H9 (cell line): ENCODE measurements at regions not wholly inside any gene's neighbourhood (a gene's known extent, or its start where the extent isn't known, plus 50 kb on each side); places are given as distances from the start of the nearest gene placed in this dataset.

ENCODE experiments used
- DNase-seq: peaks from one replicate; pipeline ENCODE4 v3.0.0-alpha.2; 2017
- H2AFZ ChIP-seq: one replicate; pipeline ENCODE4 v1.6.1; 2013; ENCODE audit warnings: mild to moderate bottlenecking, low read length, control low read depth, moderate library complexity
- H2AK5ac ChIP-seq: 2 replicates; pipeline ENCODE4 v1.6.1; 2013; ENCODE audit warnings: low read length, control low read depth, mixed read lengths; ENCODE audit not compliant: insufficient read length
- H2BK120ac ChIP-seq: one replicate; pipeline ENCODE4 v1.6.1; 2013; ENCODE audit warnings: low read depth, mild to moderate bottlenecking, low read length, control low read depth, inconsistent platforms; ENCODE audit not compliant: poor library complexity, severe bottlenecking
- H2BK12ac ChIP-seq: 2 replicates; pipeline ENCODE4 v1.6.1; 2013; ENCODE audit warnings: low read length, control low read depth, mixed read lengths, low read depth; ENCODE audit not compliant: insufficient read length
- H2BK15ac ChIP-seq: 2 replicates; pipeline ENCODE4 v1.6.1; 2013; ENCODE audit warnings: low read depth, low read length, control low read depth
- H2BK20ac ChIP-seq: one replicate; pipeline ENCODE4 v1.6.1; 2013; ENCODE audit warnings: low read depth, mild to moderate bottlenecking, low read length, control low read depth, inconsistent platforms; ENCODE audit not compliant: poor library complexity, severe bottlenecking
- H2BK5ac ChIP-seq: 2 replicates; pipeline ENCODE4 v1.6.1; 2013; ENCODE audit warnings: low read length, control low read depth, mixed read lengths; ENCODE audit not compliant: insufficient read length
- H3K14ac ChIP-seq: 2 replicates; pipeline ENCODE4 v1.6.1; 2013; ENCODE audit warnings: low read length, control low read depth; ENCODE audit not compliant: insufficient read depth
- H3K18ac ChIP-seq: 2 replicates; pipeline ENCODE4 v1.6.1; 2013; ENCODE audit warnings: low read depth, mild to moderate bottlenecking, mixed read lengths, low read length, control low read depth; ENCODE audit not compliant: insufficient read length
- H3K23ac ChIP-seq: 2 replicates; pipeline ENCODE4 v1.6.1; 2013; ENCODE audit warnings: low read length, control low read depth, mixed read lengths, low read depth; ENCODE audit not compliant: insufficient read length
- H3K23me2 ChIP-seq: 2 replicates; pipeline ENCODE4 v1.6.1; 2013; ENCODE audit warnings: low read depth, mild to moderate bottlenecking, mixed read lengths, low read length, control low read depth; ENCODE audit not compliant: insufficient read length, poor library complexity, severe bottlenecking
- H3K27ac ChIP-seq: 2 replicates; pipeline ENCODE4 v1.5.1; 2013; ENCODE audit warnings: low read length, control low read depth, mixed read lengths, low read depth; ENCODE audit not compliant: insufficient read length
- H3K27me3 ChIP-seq: 2 replicates; pipeline ENCODE4 v1.6.1; 2013; ENCODE audit warnings: low read length, control low read depth, inconsistent platforms; ENCODE audit not compliant: insufficient read depth
- H3K4ac ChIP-seq: 2 replicates; pipeline ENCODE4 v1.6.1; 2013; ENCODE audit warnings: low read depth, mild to moderate bottlenecking, control low read depth, inconsistent platforms, low read length, moderate library complexity
- H3K4me1 ChIP-seq: 2 replicates; pipeline ENCODE4 v1.6.1; 2013; ENCODE audit warnings: low read length, control low read depth, inconsistent platforms; ENCODE audit not compliant: insufficient read depth
- H3K4me2 ChIP-seq: 2 replicates; pipeline ENCODE4 v1.6.1; 2013; ENCODE audit warnings: low read length, control low read depth, mixed read lengths; ENCODE audit not compliant: insufficient read length, insufficient read depth
- H3K56ac ChIP-seq: 2 replicates; pipeline ENCODE4 v1.6.1; 2013; ENCODE audit warnings: low read depth, mild to moderate bottlenecking, mixed read lengths, low read length, control low read depth; ENCODE audit not compliant: insufficient read length
- H3K79me1 ChIP-seq: 2 replicates; pipeline ENCODE4 v1.6.1; 2013; ENCODE audit warnings: low read depth, mild to moderate bottlenecking, moderate library complexity, low read length, control low read depth, inconsistent platforms; ENCODE audit not compliant: insufficient read depth, poor library complexity, severe bottlenecking
- H3K79me2 ChIP-seq: 2 replicates; pipeline ENCODE4 v1.6.1; 2013; ENCODE audit warnings: low read length, control low read depth, inconsistent platforms; ENCODE audit not compliant: insufficient read depth
- H3K9ac ChIP-seq: 2 replicates; pipeline ENCODE4 v1.6.1; 2013; ENCODE audit warnings: low read length, control low read depth, mixed read lengths; ENCODE audit not compliant: insufficient read length; ENCODE audit errors: extremely low read depth
- H3K9me3 ChIP-seq: one replicate; pipeline ENCODE4 v1.6.1; 2013; ENCODE audit warnings: low read depth, low read length, inconsistent platforms; ENCODE audit not compliant: control insufficient read depth
- H3T11ph ChIP-seq: one replicate; pipeline ENCODE4 v1.6.1; 2013; ENCODE audit warnings: mild to moderate bottlenecking, low read length, control low read depth, inconsistent platforms
- H4K20me1 ChIP-seq: one replicate; pipeline ENCODE4 v1.6.1; 2013; ENCODE audit not compliant: control insufficient read depth, insufficient read length, insufficient read depth
- H4K5ac ChIP-seq: 2 replicates; pipeline ENCODE4 v1.6.1; 2013; ENCODE audit warnings: low read depth, mild to moderate bottlenecking, mixed read lengths, low read length, control low read depth; ENCODE audit not compliant: insufficient read length
- H4K8ac ChIP-seq: replicated peaks from 2 replicates; pipeline ENCODE4 v1.6.1; 2013; ENCODE audit warnings: low read length, control low read depth, mixed read lengths, low read depth; ENCODE audit not compliant: insufficient read length
- H4K91ac ChIP-seq: 2 replicates; pipeline ENCODE4 v1.6.1; 2013; ENCODE audit warnings: low read depth, mild to moderate bottlenecking, moderate library complexity, mixed read lengths, low read length, control low read depth; ENCODE audit not compliant: insufficient read length
- H3K27ac Mint-ChIP-seq, 3 experiments: 2 replicates in 2 of 3; 3 replicates in 1 of 3; pipeline ENCODE4 v1.8.0; 2020 to 2021; ENCODE audit warnings: mixed read lengths in 3 of 3, mild to moderate bottlenecking in 1 of 3, moderate library complexity in 1 of 3
- H3K27me3 Mint-ChIP-seq: 2 replicates; pipeline ENCODE4 v1.8.0; 2021; ENCODE audit warnings: low read depth, mild to moderate bottlenecking, moderate library complexity, mixed read lengths
- H3K36me3 Mint-ChIP-seq, 3 experiments: 2 replicates in 2 of 3; 3 replicates in 1 of 3; pipeline ENCODE4 v1.8.0; 2020 to 2021; ENCODE audit warnings: low read depth in 3 of 3, mixed read lengths in 3 of 3; ENCODE audit not compliant: insufficient read depth in 1 of 3
- H3K4me1 Mint-ChIP-seq, 2 experiments: 2 replicates each; pipeline ENCODE4 v1.8.0; 2020; ENCODE audit warnings: mixed read lengths in 2 of 2
- H3K4me3 Mint-ChIP-seq, 2 experiments: 2 replicates in 1 of 2; 3 replicates in 1 of 2; pipeline ENCODE4 v1.8.0; 2020 to 2021; ENCODE audit warnings: mild to moderate bottlenecking in 2 of 2, mixed read lengths in 2 of 2, moderate library complexity in 1 of 2
- H3K9me3 Mint-ChIP-seq, 2 experiments: 2 replicates in 1 of 2; 3 replicates in 1 of 2; pipeline ENCODE4 v1.8.0; 2020; ENCODE audit warnings: mild to moderate bottlenecking in 2 of 2, mixed read lengths in 2 of 2, moderate library complexity in 1 of 2
- CTCF ChIP-seq: fragments of 200-600 bp; sonication (generic); conservative IDR thresholded peaks from 3 replicates; pipeline ENCODE4 v1.8.0; 2021; ENCODE audit warnings: antibody characterized with exemption, mild to moderate bottlenecking
- WGBS: extraction: QIAGEN DNeasy Blood & Tissue Kit; methylation state at CpG from one replicate; pipeline ENCODE4 v1.1.7; 2013; ENCODE audit warnings: missing lambda C conversion rate, low lambda C conversion rate, mixed read lengths; ENCODE audit not compliant: insufficient read length; ENCODE audit errors: extremely low coverage; 5-methylcytosine and 5-hydroxymethylcytosine counted together

GRCh38 chr4:102411408-102411807 is 66.1 kb upstream of the SLC39A8 start:
- Histone ChIP-seq H3K4ac (no peak overlapping the region), H3K9ac (no peak overlapping the region), H3K27ac (no peak overlapping the region), H4K8ac (no peak overlapping the region), H3K18ac (no peak overlapping the region), H3K79me2 (no peaks in the 10 kb centered on the region), H3K27me3 (no peaks in the 10 kb centered on the region), H3K79me1 (no peaks in the 10 kb centered on the region), H2BK20ac (no peak overlapping the region), H3K4me1 (no peaks in the 10 kb centered on the region), H3K23me2 (no peaks in the 10 kb centered on the region), H3K56ac (no peak overlapping the region), H2BK15ac (no peak overlapping the region), H3K4me2 (no peak overlapping the region), H3K14ac (no peak overlapping the region), H2BK120ac (no peak overlapping the region), H2AFZ (no peak overlapping the region), H4K20me1 (no peaks in the 10 kb centered on the region), H3K23ac (no peak overlapping the region), H2AK5ac (no peak overlapping the region), H3K9me3 (no peaks in the 10 kb centered on the region), H3T11ph (no peak overlapping the region), H4K91ac (no peak overlapping the region), H4K5ac (no peak overlapping the region), H2BK12ac (no peak overlapping the region), H2BK5ac (no peak overlapping the region)
- H3K27ac Mint-ChIP-seq = no peak overlapping the region
- H3K4me1 Mint-ChIP-seq = peaks cover 5 to 6% of the 10 kb centered on the region in 2 experiments
- no peak overlapping the region for H3K4me3 Mint-ChIP-seq
- DNase-seq = no peak
- WGBS = no CpG with 5 or more reads among the region's 1 CpG
- H3K27me3 Mint-ChIP-seq = no peaks in the 10 kb centered on the region
- TF ChIP-seq CTCF = no peak
- no peaks in the 10 kb centered on the region for H3K36me3 Mint-ChIP-seq
- H3K9me3 Mint-ChIP-seq = no peaks in the 10 kb centered on the region
